HT-29 (cell line): ENCODE measurements at regions not wholly inside any gene's neighbourhood (a gene's known extent, or its start where the extent isn't known, plus 50 kb on each side); places are given as distances from the start of the nearest gene placed in this dataset.
A peak's percentile ranks its signal among the peaks of the same experiment; 100 is the strongest.

Experiments
- DNase-seq: peaks from one replicate; pipeline ENCODE4 v3.0.0-alpha.2; 2015; ENCODE audit warnings: low spot score

DNA sequence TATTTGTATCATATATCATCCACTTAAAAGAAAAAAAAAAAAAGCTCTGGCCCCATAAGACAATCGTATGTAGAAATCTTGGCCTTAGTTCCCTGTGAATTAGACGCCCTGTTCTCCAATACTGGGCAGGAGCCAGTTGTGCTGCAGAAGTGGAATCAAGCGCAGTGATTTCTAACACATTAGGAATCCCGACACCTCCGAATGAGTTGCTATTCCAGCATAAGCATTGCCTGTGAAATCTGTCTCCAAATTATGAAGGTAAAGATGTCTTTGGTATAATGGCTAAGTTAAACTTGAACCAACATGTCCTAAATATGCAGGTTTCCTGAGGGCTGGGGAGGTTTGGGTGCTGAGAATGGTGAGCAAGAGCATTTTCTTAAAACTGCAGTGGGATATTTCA, 199.4 kb upstream of the ARRDC4 start:
- no peak for DNase-seq

DNA sequence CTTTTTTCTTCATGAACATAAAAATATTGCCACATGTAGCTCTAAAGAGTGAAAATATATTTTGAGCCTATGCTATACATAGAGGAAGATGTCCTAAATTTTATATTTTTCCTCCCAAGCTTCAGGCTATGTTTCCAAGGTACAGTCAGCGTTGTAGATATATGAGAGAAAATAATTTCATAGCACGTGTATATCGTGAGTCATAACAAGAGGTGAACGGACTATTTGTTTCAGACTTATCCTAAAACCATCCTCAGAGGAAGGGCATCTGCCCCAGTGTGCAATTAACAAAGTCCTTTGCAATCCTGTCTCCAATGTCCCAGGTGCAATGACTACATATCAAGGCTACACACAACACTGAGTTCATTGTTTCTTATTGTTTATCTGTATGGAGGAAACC, 177.3 kb upstream of the ARRDC4 start:
- DNase-seq: no peak

DNA sequence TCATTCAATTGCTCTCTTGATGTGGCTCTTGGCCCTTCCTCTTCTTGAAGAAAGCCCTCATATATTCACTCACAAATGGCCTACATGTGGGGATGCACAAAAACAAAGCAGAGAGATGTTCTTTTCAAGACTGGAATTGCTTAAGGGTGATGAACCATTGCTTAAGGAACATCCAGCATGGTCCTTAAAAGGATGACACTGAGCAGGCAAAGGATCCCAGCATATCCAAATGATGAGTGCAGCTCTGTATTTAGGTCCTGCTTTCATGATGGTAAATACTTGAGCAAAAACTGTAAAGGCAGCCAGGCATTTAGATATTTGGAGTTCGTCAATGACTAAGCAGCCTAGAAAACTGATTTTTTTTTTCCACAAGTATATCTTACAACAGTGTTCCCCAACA, 173.8 kb upstream of the ARRDC4 start:
- no peak for DNase-seq

DNA sequence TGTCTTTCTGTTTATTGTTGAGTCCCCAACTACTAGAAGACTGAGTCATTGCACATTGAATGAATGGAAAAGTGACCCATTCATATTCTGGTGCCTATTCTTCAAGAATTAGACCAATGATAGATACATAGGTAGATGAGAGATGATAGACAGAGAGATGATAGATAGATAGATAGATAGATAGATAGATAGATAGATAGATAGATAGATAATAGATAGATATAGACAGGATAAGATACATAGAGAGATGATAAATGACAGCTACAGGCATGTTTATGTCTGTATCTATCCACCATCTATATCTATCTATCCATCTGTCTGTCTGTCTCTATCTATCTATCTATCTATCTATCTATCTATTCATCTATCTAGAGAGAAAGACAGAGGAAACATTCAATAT, 170.3 kb upstream of the ARRDC4 start:
- DNase-seq: no peak

DNA sequence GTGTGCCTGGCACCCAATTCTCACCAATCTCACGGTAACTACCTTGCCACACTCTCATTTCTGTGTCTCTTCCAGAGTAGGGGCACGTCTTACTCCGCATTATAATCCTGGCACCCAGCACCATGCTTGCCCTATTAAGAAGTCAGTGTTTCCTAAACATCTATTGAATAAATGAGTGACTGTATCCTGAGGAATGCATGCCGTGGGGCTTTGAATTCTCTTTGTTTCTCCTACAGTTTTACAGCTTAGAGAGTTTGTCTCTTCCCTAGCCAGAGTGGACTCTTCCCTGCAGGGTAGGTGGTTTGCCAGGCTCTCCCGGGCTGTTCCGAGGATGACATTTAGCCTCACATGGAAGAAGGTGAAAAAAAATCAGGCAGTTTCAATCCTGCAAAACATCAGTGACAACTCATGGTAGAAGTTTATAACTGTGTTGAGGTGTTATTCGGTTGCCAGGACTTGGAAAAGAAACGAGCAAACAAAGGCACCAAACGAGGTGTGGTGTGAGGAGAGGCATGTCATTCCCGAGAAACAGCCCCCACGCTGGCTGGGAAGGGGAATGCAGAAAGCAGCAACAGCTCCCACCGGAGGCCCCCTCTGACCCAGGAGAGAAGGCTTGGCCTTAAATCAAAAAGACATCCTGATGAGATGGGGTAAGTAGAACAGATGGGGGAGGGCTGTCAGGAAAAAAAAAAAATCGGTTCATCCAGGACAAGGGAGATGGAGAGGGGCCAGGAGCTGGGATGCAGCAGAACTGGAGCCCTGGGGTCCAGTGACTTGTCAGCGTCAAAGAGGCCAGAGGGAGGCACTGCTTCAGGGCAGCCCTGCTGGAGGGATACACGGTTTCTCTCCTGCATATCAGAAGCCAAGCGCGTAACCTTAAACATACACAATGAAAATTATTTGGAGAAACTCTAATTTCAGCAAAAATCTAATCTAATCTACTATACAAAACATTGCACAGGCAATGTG, 168.4 kb upstream of the ARRDC4 start:
- no peak for DNase-seq

DNA sequence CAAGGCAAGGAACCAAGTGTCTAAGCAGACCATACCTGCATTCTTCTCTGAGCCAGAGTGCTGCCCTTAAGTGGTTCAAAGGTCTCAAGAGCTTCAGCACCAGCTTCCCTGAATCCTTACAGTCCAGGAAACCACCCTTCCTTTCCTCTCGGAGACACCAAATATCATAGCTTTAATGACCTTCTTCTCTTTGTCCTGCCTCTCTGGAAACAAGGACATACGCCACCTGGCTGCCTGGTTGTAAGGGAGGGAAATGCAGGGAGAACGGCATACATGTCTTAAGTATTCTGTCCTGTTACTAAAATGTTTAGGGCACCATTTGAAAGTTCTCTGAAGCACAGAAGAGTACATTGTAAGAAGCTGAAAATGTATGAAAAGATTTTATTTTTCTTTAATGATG, 155.6 kb upstream of the ARRDC4 start:
- DNase-seq: peak; percentile 5

DNA sequence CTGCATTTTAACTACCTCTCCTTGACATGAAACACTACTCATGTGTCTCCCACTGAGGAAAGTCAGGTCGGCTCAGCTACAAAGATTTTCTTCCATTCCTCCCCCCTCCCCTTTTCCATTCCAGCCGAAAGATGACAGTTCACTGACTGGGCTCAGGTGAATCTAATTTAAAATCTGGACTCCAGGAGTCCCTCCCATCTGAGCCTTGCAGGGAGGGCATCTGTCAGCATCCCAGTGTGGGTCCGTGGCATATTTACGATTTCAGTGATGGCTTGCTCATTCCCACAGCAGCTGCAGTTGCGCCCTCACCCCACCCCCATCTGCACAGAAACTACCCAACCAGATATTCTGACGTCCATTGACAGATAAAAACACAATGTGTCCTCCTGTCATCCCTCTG, 153.7 kb upstream of the ARRDC4 start:
- DNase-seq: no peak

DNA sequence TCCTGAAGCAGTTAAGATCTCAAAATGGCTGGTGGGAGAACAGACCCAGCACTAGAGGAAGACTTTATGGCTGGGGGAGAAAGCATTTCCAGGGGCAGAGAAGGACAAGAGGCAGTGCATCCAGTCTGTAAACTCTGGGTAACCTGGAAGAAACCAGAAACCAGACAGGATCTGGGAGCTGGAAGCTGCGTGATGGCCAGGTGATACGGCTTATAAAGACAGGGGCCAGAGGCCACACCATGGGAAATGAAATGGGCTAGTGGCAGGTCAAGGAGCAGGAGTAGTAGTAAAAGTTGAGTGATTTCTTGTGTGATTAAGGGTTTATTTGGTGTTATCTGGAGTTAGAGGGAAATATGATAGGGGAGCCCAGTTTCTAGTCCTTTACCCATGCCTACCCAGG, 144.7 kb upstream of the ARRDC4 start:
- DNase-seq: no peak

DNA sequence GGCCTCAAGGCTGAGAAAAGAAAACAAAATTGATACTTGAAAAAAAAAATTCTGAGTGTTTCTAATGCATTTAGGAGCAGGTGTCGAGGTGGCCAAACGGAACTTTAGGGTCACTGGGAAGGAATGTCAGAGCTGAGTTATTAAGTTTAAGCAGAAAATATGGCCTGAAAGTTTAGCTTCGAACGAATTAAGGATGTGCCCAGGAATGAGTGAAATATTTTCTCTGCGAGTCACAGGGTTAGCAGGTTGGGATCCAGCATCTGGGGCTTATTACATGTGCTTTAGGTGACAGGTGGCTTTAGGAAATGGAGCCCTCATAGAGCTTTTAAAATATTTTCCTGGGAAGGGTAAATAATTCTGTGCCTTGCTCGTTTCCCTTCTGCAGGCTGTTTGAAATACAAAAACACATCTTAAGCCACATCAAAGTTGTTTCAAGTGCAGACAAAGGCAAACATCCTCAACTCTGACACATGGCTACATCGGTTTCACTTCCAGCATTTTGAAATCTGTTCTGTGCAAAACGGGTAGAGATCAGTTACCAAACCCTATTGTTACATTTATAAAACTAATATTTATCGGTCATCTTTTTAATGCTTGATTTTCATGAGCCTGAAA, 143.1 kb upstream of the ARRDC4 start:
- no peak for DNase-seq

DNA sequence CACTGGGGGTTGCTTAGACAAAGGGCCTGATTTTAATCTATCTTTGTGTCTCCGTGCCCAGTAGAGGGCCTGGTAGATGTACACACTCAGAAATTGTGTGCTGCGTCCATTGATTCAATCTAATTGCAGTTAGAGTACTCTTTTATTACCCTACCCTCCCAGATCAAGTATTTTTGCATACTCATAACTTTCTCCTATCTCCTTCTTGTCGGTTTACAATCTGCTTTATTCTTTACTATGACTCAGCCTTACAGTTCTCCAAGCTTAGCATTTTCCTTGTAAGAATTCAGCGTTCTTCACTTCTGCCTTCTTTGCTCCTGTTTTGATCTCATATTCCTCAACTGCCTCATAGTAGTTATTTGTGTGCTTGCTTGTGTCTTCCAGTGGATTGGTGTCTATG, 124.5 kb upstream of the ARRDC4 start:
- no peak for DNase-seq

DNA sequence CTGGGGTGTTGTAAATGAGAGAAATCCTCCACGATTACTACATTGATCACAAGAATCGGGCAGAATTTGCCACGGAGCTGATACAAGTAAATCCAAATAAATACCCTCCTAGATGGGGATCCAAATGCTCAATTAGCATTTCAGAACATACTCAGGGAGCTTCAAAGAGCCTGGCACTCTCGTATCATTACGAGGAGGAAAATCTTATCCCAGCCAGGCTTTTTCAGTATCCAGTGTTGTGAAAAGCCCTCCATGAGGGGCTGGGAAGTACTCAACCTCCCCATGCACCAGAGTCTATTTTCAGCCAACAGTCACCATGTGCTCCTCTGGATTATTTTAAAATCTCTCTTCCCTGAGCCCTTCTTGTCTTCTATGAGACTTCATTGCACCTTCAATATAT, 122.6 kb upstream of the ARRDC4 start:
- no peak for DNase-seq

DNA sequence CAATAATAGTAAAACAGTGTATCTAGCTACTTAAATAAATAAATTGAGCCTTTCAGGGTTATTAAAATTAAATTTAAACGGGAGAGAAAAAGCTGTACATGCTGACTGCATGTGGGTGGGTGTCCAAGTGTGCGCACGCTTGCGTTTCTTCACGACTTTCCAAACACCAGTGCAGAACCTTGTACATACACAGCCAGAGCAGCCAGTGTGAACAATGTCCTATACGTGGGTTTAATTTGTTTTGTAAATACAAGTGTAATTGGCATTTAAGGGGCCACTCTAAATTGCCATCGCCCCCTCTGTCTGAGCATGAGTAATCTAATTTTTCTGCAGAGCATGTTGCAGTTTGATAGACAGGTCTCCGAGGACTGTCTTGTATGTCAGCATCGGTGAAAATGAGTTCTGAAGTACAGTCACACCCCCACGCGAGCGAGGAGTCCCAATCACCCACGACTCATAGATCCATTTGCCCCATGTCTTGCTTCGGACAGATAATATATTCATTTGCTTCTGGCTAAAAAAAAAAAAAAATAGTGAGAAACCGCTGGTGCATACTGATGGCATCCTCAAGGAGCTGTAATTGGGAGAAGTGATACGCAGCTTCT, 121.8 kb upstream of the ARRDC4 start:
- DNase-seq: no peak

DNA sequence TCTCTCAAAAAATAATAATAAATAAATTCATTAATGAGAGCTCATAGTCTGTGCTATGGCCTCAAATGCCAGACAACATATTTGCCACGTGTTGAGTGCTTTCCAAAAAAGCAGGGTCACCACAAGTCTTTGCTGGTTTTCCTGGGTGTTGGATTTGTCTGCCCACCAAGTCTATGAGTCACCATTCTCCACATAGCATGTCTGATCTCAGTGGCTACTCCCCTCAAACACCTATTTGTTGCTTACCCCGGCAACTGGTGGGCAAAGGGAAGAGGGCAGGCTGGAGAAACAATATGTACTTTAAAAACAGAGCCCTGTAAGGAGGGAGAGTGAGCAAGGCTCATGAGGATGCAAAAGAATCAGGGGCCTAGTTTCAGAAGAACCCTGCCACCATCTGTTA, 120.0 kb upstream of the ARRDC4 start:
- DNase-seq: no peak

DNA sequence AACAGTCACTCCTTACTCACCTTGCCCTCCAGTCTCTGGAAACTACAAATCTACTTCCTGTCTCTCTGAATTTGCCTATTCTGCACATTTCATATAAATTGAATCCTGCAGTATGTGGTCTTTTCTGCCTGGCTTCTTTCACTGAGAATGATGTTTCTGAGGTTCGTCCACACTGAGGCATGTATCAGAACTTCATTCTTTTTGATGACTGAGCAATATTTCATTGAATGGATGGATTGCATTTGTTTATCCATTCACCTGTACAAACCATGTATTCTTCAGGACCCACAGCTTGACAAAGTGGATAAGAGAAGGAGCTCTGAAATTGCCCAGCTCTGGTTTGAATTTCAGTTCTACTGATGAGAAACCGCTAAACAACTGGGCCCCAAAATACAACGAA, 118.9 kb upstream of the ARRDC4 start:
- no peak for DNase-seq

DNA sequence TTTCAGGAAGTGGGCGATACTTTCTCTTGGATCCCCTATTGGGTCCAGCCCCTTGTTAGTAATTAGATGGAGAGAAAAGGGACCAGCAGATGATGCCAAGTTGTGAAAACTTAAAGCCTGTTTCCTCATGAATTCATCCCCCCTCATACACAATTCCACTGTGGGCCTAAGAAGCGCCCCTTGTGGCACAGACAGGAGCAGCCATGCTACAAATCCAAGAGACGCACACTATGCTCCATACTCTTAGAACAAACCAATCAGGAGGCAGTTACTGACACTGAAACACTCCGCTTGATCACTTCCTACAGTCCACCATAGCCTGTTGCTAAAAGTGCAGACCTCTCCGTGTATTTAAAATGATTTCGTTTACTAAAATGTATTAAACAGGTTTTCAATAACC, 111.3 kb upstream of the ARRDC4 start:
- no peak for DNase-seq

DNA sequence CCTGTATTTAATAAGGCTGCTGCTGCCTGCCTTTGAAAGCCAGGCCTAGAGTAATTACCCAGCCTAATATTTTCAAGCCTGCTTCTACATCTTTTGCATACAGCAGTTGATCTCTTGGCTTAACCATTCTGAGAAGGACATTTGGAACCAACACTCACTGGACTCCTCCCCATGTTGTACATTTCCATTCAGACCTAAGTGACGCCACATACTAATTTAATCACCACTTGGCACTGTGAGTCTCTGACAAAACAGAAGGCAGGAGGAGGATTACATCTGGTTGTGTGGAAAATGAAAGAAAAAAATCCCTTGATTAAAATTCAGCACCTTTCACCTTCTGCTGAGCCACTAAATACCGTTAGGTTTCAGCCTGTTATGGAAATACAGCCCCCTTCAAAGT, 102.2 kb upstream of the ARRDC4 start:
- no peak for DNase-seq

DNA sequence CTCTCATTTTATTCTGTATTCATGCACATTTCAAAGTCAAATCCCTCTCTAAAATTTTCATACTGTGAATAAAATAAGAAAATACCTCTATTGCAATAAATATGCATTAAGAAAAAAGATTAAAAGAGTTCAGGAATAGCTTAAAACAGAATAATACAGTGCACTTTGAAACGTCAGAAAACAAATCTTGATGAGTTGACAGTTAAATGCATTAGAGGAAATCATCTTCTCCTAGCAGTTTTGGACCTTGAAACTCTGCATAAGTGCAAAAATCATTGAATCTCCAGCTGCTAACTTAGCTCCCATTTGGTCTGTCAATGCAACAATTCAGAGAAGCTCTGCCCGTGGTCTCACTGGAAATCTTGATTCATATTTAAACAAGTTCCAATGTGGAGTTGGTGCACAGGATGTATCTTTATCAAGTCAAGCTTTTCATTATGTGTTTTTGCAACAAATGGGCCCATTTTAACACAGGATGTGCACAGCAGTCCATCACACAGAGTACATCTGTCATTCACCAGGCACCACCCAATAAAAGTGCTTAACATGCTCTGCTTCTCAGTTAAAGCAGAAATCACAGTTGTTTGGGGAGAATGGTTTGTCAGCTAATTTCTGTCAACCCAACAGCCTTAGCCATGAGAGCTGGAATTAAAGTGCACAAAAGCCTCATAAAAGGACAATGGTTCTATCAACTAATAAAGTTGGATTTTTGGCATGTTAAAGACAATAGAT, 98.8 kb upstream of the ARRDC4 start:
- DNase-seq: no peak

DNA sequence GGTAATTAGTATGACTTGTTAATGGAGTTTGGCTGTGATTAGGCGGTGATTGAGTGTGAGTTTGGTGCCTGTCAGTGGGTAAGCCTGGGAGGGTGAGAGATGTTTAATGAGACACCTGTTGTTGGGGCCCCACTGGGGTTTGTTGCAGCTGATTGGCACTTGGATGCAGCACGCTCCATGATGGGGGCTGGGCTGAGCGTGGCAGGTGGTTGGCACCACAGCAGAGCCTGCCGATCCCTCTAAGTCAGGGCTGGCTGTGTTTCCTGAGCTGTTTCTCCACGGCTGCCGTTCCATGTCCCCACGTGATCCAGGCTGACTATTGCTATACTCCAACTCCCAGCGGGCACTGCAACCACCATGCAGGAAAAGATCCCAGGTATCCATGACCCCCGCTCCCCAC, 93.5 kb upstream of the ARRDC4 start:
- DNase-seq: no peak

DNA sequence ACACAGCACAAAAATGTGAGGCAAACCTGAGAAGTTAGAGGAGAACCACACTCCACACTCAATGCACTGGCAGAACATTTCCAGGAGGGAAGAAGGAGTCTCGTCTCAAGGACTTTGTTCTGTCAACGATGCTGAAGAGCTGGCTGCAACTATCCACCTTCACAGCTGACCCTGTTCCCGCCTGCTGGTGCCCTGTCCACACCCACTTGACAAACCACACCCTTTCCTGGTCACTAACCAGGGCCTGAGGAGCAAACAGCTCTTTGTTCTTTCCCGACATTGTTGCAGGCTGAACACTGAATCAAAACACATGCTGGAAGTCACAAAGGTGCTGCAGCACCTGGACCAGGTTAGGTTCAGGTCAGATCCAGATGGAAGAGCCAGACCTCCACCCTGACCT, 92.6 kb upstream of the ARRDC4 start:
- DNase-seq: no peak

DNA sequence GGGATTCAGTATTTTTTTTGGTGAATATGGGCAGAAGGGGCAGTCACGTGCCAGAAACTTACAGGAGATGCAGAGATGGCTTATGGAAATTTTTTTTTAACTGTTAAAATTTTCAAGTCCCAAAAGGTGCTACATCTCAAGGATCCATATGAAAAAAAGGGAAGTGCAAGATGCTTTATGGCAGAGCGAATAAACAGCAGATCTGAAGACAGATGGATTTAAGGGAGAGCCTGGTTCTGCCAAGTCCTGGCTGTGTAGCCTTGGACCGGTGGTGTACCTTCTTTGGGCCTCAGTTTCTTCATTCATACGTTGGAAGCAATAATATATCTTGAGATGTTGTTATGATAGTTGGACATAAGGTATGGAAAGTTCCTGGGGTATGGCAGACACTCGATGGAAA, 91.5 kb upstream of the ARRDC4 start:
- DNase-seq: no peak

DNA sequence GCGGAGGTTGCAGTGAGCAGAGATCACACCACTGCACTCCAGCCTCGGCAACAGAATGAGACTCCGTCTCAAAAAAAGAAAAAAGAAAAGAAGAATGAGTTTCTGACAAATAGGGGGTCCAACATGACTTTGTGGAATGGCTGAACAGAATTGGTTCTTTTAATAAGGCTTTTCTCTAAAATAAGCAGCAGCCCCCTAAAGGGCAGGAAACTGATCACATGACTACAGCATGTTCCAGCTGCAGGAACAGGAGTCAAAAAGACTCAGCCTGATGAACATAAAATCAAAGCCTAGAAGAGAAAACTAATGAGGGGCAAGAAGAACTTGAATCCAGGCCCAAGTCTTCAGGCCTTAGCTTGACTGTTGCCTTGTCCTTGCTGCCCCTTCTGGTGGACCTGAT, 89.7 kb upstream of the ARRDC4 start:
- no peak for DNase-seq

DNA sequence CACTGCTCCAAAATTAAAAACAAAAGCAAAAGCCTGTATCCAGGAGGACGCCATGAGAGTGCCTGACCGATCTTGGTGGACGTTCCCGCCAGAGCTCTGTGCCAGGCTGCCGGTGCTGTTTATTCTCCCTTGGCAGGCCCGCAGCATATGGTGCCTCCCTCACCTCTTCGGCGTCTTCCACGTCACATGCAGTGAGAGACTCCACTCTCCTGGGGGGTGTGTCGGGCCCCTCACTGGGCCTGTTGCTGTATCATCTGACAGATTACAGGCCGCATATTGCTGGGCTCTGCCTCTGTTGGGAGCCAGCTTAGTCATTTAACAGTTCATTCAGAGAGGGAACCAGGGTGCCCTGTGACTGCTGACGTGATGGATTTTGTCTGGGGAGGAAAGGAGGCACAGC, 86.4 kb upstream of the ARRDC4 start:
- DNase-seq: no peak
